SK-N-SH (cell line): ENCODE measurements at regions not wholly inside any gene's neighbourhood (a gene's known extent, or its start where the extent isn't known, plus 50 kb on each side); places are given as distances from the start of the nearest gene placed in this dataset.

Source experiments
- CTCF ChIA-PET: fragments of 300-600, 350-600 bp; formaldehyde crosslinking; extraction: SDS; loops from one replicate; lab custom pipeline; 2021; lab: Yijun Ruan, JAX
- POLR2A ChIA-PET: fragments of 350-600 bp; sonication (Branson Sonifier 250); formaldehyde crosslinking; extraction: SDS; loops from one replicate; lab custom pipeline; 2020; ENCODE audit warnings: antibody characterized with exemption, inconsistent platforms; lab: Yijun Ruan, JAX
- DNase-seq: peaks from one replicate; pipeline ENCODE4 v3.0.0; 2012
- H2AFZ ChIP-seq: fragments of 200-600 bp; sonication (generic); 2 replicates; pipeline ENCODE4 v1.8.1; 2016; ENCODE audit warnings: antibody characterized with exemption, mild to moderate bottlenecking, low read depth
- H3F3A ChIP-seq: fragments of 200-600 bp; sonication (generic); replicated peaks from 2 replicates; pipeline ENCODE3; 2016; ENCODE audit warnings: antibody characterized with exemption, mild to moderate bottlenecking; ENCODE audit not compliant: insufficient read depth
- H3K27ac ChIP-seq, 2 experiments: fragments of 200-500 bp in 1 of 2; fragments of 200-600 bp in 1 of 2; sonication (Bioruptor generic) in 1 of 2; sonication (generic), shearing (Covaris generic) in 1 of 2; 2 replicates each; pipeline versions ENCODE4 v1.5.1 to v1.6.1; 2014 to 2016; ENCODE audit warnings: low read depth in 2 of 2, inconsistent platforms in 1 of 2, low read length in 1 of 2, mild to moderate bottlenecking in 1 of 2, mixed read lengths in 1 of 2
- H3K27me3 ChIP-seq: fragments of 200-600 bp; sonication (generic), shearing (Covaris generic); 2 replicates; pipeline ENCODE4 v1.6.1; 2016; ENCODE audit warnings: mixed run types; ENCODE audit not compliant: insufficient read depth
- H3K36me3 ChIP-seq, 2 experiments: fragments of 200-500 bp in 1 of 2; fragments of 200-600 bp in 1 of 2; sonication (Bioruptor generic) in 1 of 2; sonication (generic) in 1 of 2; replicated peaks in 1 of 2; 2 replicates each; pipeline versions ENCODE3 to v1.5.1; 2014 to 2016; ENCODE audit warnings: low read length in 1 of 2, mild to moderate bottlenecking in 1 of 2; ENCODE audit not compliant: insufficient read depth in 2 of 2, control insufficient read depth in 1 of 2
- H3K4me1 ChIP-seq, 2 experiments: fragments of 200-500 bp in 1 of 2; fragments of 200-600 bp in 1 of 2; sonication (Bioruptor generic) in 1 of 2; sonication (generic), shearing (Covaris generic) in 1 of 2; 2 replicates each; pipeline versions ENCODE4 v1.5.1 to v1.6.1; 2014 to 2016; ENCODE audit warnings: low read depth in 1 of 2, low read length in 1 of 2, mixed run types in 1 of 2; ENCODE audit not compliant: insufficient read depth in 2 of 2, control insufficient read depth in 1 of 2
- H3K4me2 ChIP-seq: fragments of 200-600 bp; sonication (generic), shearing (Covaris generic); 2 replicates; pipeline ENCODE4 v1.6.1; 2017; ENCODE audit warnings: mixed run types
- H3K4me3 ChIP-seq, 2 experiments: fragments of 200-500 bp in 1 of 2; fragments of 200-600 bp in 1 of 2; sonication (Bioruptor generic) in 1 of 2; sonication (generic), shearing (Covaris generic) in 1 of 2; 2 replicates each; pipeline versions ENCODE4 v1.5.1 to v1.8.1; 2014 to 2016; ENCODE audit warnings: low read depth in 2 of 2, inconsistent platforms in 1 of 2, low read length in 1 of 2, mild to moderate bottlenecking in 1 of 2, mixed read lengths in 1 of 2, moderate library complexity in 1 of 2
- H3K79me2 ChIP-seq: fragments of 200-600 bp; sonication (generic); 2 replicates; pipeline ENCODE4 v1.8.1; 2017; ENCODE audit warnings: mild to moderate bottlenecking; ENCODE audit not compliant: insufficient read depth
- H3K9ac ChIP-seq: fragments of 200-600 bp; sonication (generic); 2 replicates; pipeline ENCODE4 v1.6.1; 2017; ENCODE audit warnings: mixed run types
- H3K9me2 ChIP-seq: fragments of 200-600 bp; sonication (generic); 2 replicates; pipeline ENCODE4 v1.6.1; 2017; ENCODE audit warnings: mixed run types
- H3K9me3 ChIP-seq: fragments of 200-600 bp; sonication (generic); 2 replicates; pipeline ENCODE4 v1.6.1; 2017; ENCODE audit warnings: mixed run types, mild to moderate bottlenecking, moderate library complexity
- H4K20me1 ChIP-seq: fragments of 200-600 bp; sonication (generic); 2 replicates; pipeline ENCODE4 v1.6.1; 2017; ENCODE audit warnings: mild to moderate bottlenecking, mixed run types; ENCODE audit not compliant: insufficient read depth
- CHD2 ChIP-seq: fragments of 150-350 bp; IDR thresholded peaks from 2 replicates; pipeline ENCODE4 v1.6.1; 2018; ENCODE audit warnings: low read length; ENCODE audit not compliant: partially characterized antibody
- ELF1 ChIP-seq: IDR thresholded peaks from 2 replicates; pipeline ENCODE4 v1.4.0; 2012
- EP300 ChIP-seq, 2 experiments: IDR thresholded peaks; 2 replicates each; pipeline versions ENCODE4 v1.4.0 to v1.6.1; 2012; ENCODE audit warnings: borderline replicate concordance in 1 of 2, low read depth in 1 of 2, low read length in 1 of 2
- FOSL2 ChIP-seq: IDR thresholded peaks from 2 replicates; pipeline ENCODE4 v1.4.0; 2012; ENCODE audit warnings: low read depth, mild to moderate bottlenecking, moderate library complexity, borderline replicate concordance
- JUND ChIP-seq: IDR thresholded peaks from 2 replicates; pipeline ENCODE4 v1.4.0; 2012
- MAX ChIP-seq: IDR thresholded peaks from 2 replicates; pipeline ENCODE4 v1.4.0; 2012; ENCODE audit warnings: low read depth
- MXI1 ChIP-seq: IDR thresholded peaks from 2 replicates; pipeline ENCODE4 v1.6.1; 2012; ENCODE audit warnings: mild to moderate bottlenecking, low read depth, low read length, improper control_type of control experiment
- RFX5 ChIP-seq: IDR thresholded peaks from 2 replicates; pipeline ENCODE4 v1.6.1; 2012; ENCODE audit warnings: mild to moderate bottlenecking, improper control_type of control experiment, low read length
- SIN3A ChIP-seq: IDR thresholded peaks from 2 replicates; pipeline ENCODE4 v1.6.1; 2012; ENCODE audit warnings: low read depth, mild to moderate bottlenecking, low read length, moderate library complexity, borderline replicate concordance
- SMC3 ChIP-seq: IDR thresholded peaks from 2 replicates; pipeline ENCODE4 v1.6.1; 2012; ENCODE audit warnings: low read depth, low read length, improper control_type of control experiment
- TAF1 ChIP-seq: IDR thresholded peaks from 2 replicates; pipeline ENCODE4 v1.6.1; 2012; ENCODE audit warnings: low read depth, mild to moderate bottlenecking, low read length, moderate library complexity, borderline replicate concordance
- USF2 ChIP-seq: fragments of 150-350 bp; IDR thresholded peaks from 2 replicates; pipeline ENCODE4 v1.6.1; 2017; ENCODE audit warnings: antibody characterized with exemption, low read length, low read depth, borderline replicate concordance
- WGBS: methylation state at CpG from one replicate; pipeline ENCODE4 v1.1.6; 2017; ENCODE audit warnings: low lambda C conversion rate; 5-methylcytosine and 5-hydroxymethylcytosine counted together

GRCh38 chr6:156161471-156161870 lies 615.7 kb upstream of the ARID1B start:
- no peaks in the 10 kb centered on the region for H3K27me3 ChIP-seq
- no peak for DNase-seq
- H3K9me3 ChIP-seq: no peaks in the 10 kb centered on the region
- ChIA-PET POLR2A (interaction anchor here (1.0 kb wide), 1 partner anchor 118 kb away, joined by 4 read pairs; no protein-coding TSS in a partner anchor), CTCF (interaction anchor here (1.4 kb wide), 1 partner anchor 92 kb away, joined by 4 read pairs; no protein-coding TSS in a partner anchor)
- H3K79me2 ChIP-seq: no peaks in the 10 kb centered on the region
- H3K36me3 ChIP-seq: no peaks in the 10 kb centered on the region
- no peak overlapping the region for H3K27ac ChIP-seq
- H3K9me2 ChIP-seq: no peaks in the 10 kb centered on the region
- WGBS: 59% methylated on average over 3 of the region's 3 CpGs
- H4K20me1 ChIP-seq: no peaks in the 10 kb centered on the region
- TF ChIP-seq EP300 (IDR thresholded peaks at IDR 0.05; ENCODE audit: borderline replicate concordance in 1 of 2, low read depth in 1 of 2, low read length in 1 of 2) (no peak), JUND (no peak), CHD2 (no peak), SIN3A (no peak), FOSL2 (no peak), USF2 (no peak), MXI1 (no peak)
- TF ChIP-seq, all 33 proteins: peak for 0
- Histone ChIP-seq H3K4me3 (no peak overlapping the region), H3K4me2 (no peak overlapping the region), H3K4me1 (peaks cover 0 to 7% of the 10 kb centered on the region in 2 experiments; a peak in 2 of 4 replicates), H3K9ac (no peak overlapping the region), H2AFZ (no peak overlapping the region), H3F3A (no peaks in the 10 kb centered on the region)

GRCh38 chr6:156160795-156161165 lies 616.4 kb upstream of the ARID1B start:
- Histone ChIP-seq H3K4me1 (peaks cover 0 to 7% of the 10 kb centered on the region in 2 experiments; a peak in 2 of 4 replicates), H4K20me1 (no peaks in the 10 kb centered on the region), H3K27ac (no peak overlapping the region), H3K27me3 (no peaks in the 10 kb centered on the region), H2AFZ (no peak overlapping the region), H3K4me3 (no peak overlapping the region), H3K9ac (no peak overlapping the region), H3K9me3 (no peaks in the 10 kb centered on the region), H3F3A (no peaks in the 10 kb centered on the region), H3K79me2 (no peaks in the 10 kb centered on the region), H3K9me2 (no peaks in the 10 kb centered on the region), H3K4me2 (no peak overlapping the region), H3K36me3 (no peaks in the 10 kb centered on the region)
- TF ChIP-seq TAF1 (no peak), SMC3 (no peak), CHD2 (no peak), EP300 (IDR thresholded peaks at IDR 0.05; ENCODE audit: borderline replicate concordance in 1 of 2, low read depth in 1 of 2, low read length in 1 of 2) (no peak), SIN3A (no peak), JUND (no peak), RFX5 (no peak), USF2 (no peak), MAX (no peak), ELF1 (no peak)
- DNase-seq: no peak
- CTCF ChIA-PET: interaction anchor here (1.4 kb wide), 1 partner anchor 92 kb away, joined by 4 read pairs; no protein-coding TSS in a partner anchor
- WGBS: 33% methylated on average over 3 of the region's 3 CpGs
- POLR2A ChIA-PET: interaction anchor here (1.0 kb wide), 1 partner anchor 119 kb away, joined by 4 read pairs; no protein-coding TSS in a partner anchor
